Gastrocnemius medialis (tissue), 4 donors: ENCODE measurements at regions not wholly inside any gene's neighbourhood (a gene's known extent, or its start where the extent isn't known, plus 50 kb on each side); places are given as distances from the start of the nearest gene placed in this dataset.

Source experiments
- ATAC-seq, 2 donors: fragments of 150-250 bp; one replicate each; pipeline ENCODE4 v1.9.1; 2016
- DNase-seq, 2 donors: peaks; one replicate each; pipeline ENCODE4 v3.0.0-alpha.2; 2019
- H3K27ac ChIP-seq, 4 donors: fragments of 200-600 bp; sonication (generic); 1 replicate in 1 of 4; 2 replicates in 3 of 4; pipeline ENCODE4 v1.5.1; 2016 to 2018; ENCODE audit warnings: mild to moderate bottlenecking in 2 of 4, moderate library complexity in 1 of 4
- H3K27me3 ChIP-seq, 3 donors: fragments of 200-600 bp; sonication (generic) in 2 of 3; 1 replicate in 1 of 3; 2 replicates in 2 of 3; pipeline versions ENCODE4 v1.5.1 to v1.6.0; 2016 to 2019; ENCODE audit warnings: mild to moderate bottlenecking in 1 of 3, moderate library complexity in 1 of 3
- H3K36me3 ChIP-seq, 2 donors: fragments of 200-600 bp; sonication (generic) in 1 of 2; one replicate each; pipeline ENCODE4 v1.5.1; 2017 to 2018
- H3K4me1 ChIP-seq, 2 donors: fragments of 200-600 bp; sonication (generic) in 1 of 2; one replicate each; pipeline ENCODE4 v1.5.1; 2016 to 2017; ENCODE audit warnings: mild to moderate bottlenecking in 2 of 2
- H3K4me3 ChIP-seq, 4 donors: fragments of 200-600 bp; sonication (generic) in 3 of 4; 1 replicate in 1 of 4; 2 replicates in 3 of 4; pipeline ENCODE4 v1.5.1; 2016 to 2019; ENCODE audit warnings: mild to moderate bottlenecking in 2 of 4
- H3K9me3 ChIP-seq, 3 donors: fragments of 200-600 bp; sonication (generic) in 2 of 3; 1 replicate in 1 of 3; 2 replicates in 2 of 3; pipeline ENCODE4 v1.5.1; 2016 to 2019
- CTCF ChIP-seq, 5 experiments: fragments of 450-650 bp in 3 of 5; fragments of 200-600 bp in 2 of 5; sonication (generic) in 2 of 5; IDR thresholded peaks in 4 of 5; conservative IDR thresholded peaks in 1 of 5; 1 replicate in 4 of 5; 2 replicates in 1 of 5; pipeline ENCODE4 v1.5.1; 2016 to 2019; ENCODE audit warnings: antibody characterized with exemption in 5 of 5, mild to moderate bottlenecking in 3 of 5, moderate library complexity in 3 of 5
- POLR2A ChIP-seq, 2 donors: fragments of 450-650 bp; IDR thresholded peaks; one replicate each; pipeline ENCODE4 v1.6.1; 2017; ENCODE audit warnings: antibody characterized with exemption in 2 of 2, mild to moderate bottlenecking in 2 of 2, moderate library complexity in 2 of 2
- in situ Hi-C, 4 donors: fragments of 200-750 bp; cut with MboI; loops; one replicate each; pipeline versions ENCODE4 v1.15.0 to v1.8.0; 2017; ENCODE audit warnings: low sequenced_read_pairs in 4 of 4
- intact Hi-C: fragments of 100-400 bp; cut with DNase I; formaldehyde crosslinking; loops from one replicate; pipeline ENCODE4 v1.15.1; 2023; ENCODE audit warnings: low total_unique reads

- in situ Hi-C loops (loop anchor here in 1 of 4 donors (25.0 kb wide), 1 partner anchor 191 kb away; no protein-coding TSS in a partner anchor), intact Hi-C loops (no loop called here)
- Histone ChIP-seq H3K4me3 (no peak overlapping the region), H3K36me3 (no peaks in the 10 kb centered on the region), H3K27ac (no peak overlapping the region), H3K27me3 (no peaks in the 10 kb centered on the region), H3K9me3 (no peaks in the 10 kb centered on the region), H3K4me1 (no peaks in the 10 kb centered on the region)
- ATAC-seq, result no peak
- DNase-seq, result no peak
- no peak for TF ChIP-seq CTCF (IDR thresholded peaks at IDR 0.05 in 4 of 5, conservative IDR thresholded peaks at IDR 0.05 in 1 of 5)
- TF ChIP-seq POLR2A (IDR thresholded peaks at IDR 0.05), result no peak
These were observed 91.0 kb upstream of the NEUROD1 start for GRCh38 chr2:181771356-181771755.

GRCh38 chr2:181772334-181772733 is 92.0 kb upstream of the NEUROD1 start:
- H3K4me1 ChIP-seq, result no peaks in the 10 kb centered on the region
- H3K27me3 ChIP-seq, result no peaks in the 10 kb centered on the region
- TF ChIP-seq POLR2A (IDR thresholded peaks at IDR 0.05) (no peak), CTCF (IDR thresholded peaks at IDR 0.05 in 4 of 5, conservative IDR thresholded peaks at IDR 0.05 in 1 of 5) (no peak)
- in situ Hi-C loops, result loop anchor here in 1 of 4 donors (25.0 kb wide), 1 partner anchor 190 kb away; no protein-coding TSS in a partner anchor
- H3K4me3 ChIP-seq, result no peak overlapping the region
- no peak overlapping the region for H3K27ac ChIP-seq
- ATAC-seq, result no peak
- no peak for DNase-seq
- H3K36me3 ChIP-seq, result no peaks in the 10 kb centered on the region
- H3K9me3 ChIP-seq, result no peaks in the 10 kb centered on the region
- intact Hi-C loops, result no loop called here

- in situ Hi-C loops, result loop anchor here in 1 of 4 donors (25.0 kb wide), 1 partner anchor 190 kb away; no protein-coding TSS in a partner anchor
- no peaks in the 10 kb centered on the region for H3K9me3 ChIP-seq
- H3K36me3 ChIP-seq, result no peaks in the 10 kb centered on the region
- H3K27ac ChIP-seq, result no peak overlapping the region
- intact Hi-C loops, result no loop called here
- DNase-seq, result no peak
- H3K27me3 ChIP-seq, result no peaks in the 10 kb centered on the region
- no peak overlapping the region for H3K4me3 ChIP-seq
- H3K4me1 ChIP-seq, result no peaks in the 10 kb centered on the region
- ATAC-seq, result no peak
- TF ChIP-seq CTCF (IDR thresholded peaks at IDR 0.05 in 4 of 5, conservative IDR thresholded peaks at IDR 0.05 in 1 of 5) (no peak), POLR2A (IDR thresholded peaks at IDR 0.05) (no peak)
These were observed 92.5 kb upstream of the NEUROD1 start for GRCh38 chr2:181772777-181773176.

- in situ Hi-C loops, result loop anchor here in 1 of 4 donors (25.0 kb wide), 1 partner anchor 188 kb away; no protein-coding TSS in a partner anchor
- TF ChIP-seq CTCF (IDR thresholded peaks at IDR 0.05 in 4 of 5, conservative IDR thresholded peaks at IDR 0.05 in 1 of 5), result no peak
- TF ChIP-seq POLR2A (IDR thresholded peaks at IDR 0.05), result no peak
- Histone ChIP-seq H3K9me3 (no peaks in the 10 kb centered on the region), H3K27ac (no peak overlapping the region), H3K4me3 (no peak overlapping the region), H3K36me3 (no peaks in the 10 kb centered on the region), H3K4me1 (no peaks in the 10 kb centered on the region), H3K27me3 (no peaks in the 10 kb centered on the region)
- DNase-seq, result no peak
- intact Hi-C loops, result no loop called here
- ATAC-seq, result no peak
These were observed 94.4 kb upstream of the NEUROD1 start for GRCh38 chr2:181774685-181775084.

GRCh38 chr2:181776336-181776735 is 96.0 kb upstream of the NEUROD1 start:
- Histone ChIP-seq H3K4me1 (no peaks in the 10 kb centered on the region), H3K27me3 (no peaks in the 10 kb centered on the region), H3K36me3 (no peaks in the 10 kb centered on the region), H3K27ac (no peak overlapping the region), H3K4me3 (no peak overlapping the region), H3K9me3 (no peaks in the 10 kb centered on the region)
- DNase-seq (no peak), ATAC-seq (no peak)
- intact Hi-C loops, result no loop called here
- no peak for TF ChIP-seq CTCF (IDR thresholded peaks at IDR 0.05 in 4 of 5, conservative IDR thresholded peaks at IDR 0.05 in 1 of 5)
- TF ChIP-seq POLR2A (IDR thresholded peaks at IDR 0.05), result no peak
- in situ Hi-C loops, result no loop called here
